HL-60 (cell line): ENCODE measurements at regions not wholly inside any gene's neighbourhood (a gene's known extent, or its start where the extent isn't known, plus 50 kb on each side); places are given as distances from the start of the nearest gene placed in this dataset.

Experiments used
- CTCF ChIP-seq: IDR thresholded peaks from one replicate; pipeline ENCODE4 v1.5.1; 2011; ENCODE audit warnings: low read length, control low read depth, inconsistent platforms; ENCODE audit not compliant: insufficient read depth
- GABPA ChIP-seq: IDR thresholded peaks from 2 replicates; pipeline ENCODE4 v1.6.1; 2012; ENCODE audit warnings: low read depth
- POLR2AphosphoS5 ChIP-seq: IDR thresholded peaks from 2 replicates; pipeline ENCODE4 v1.6.1; 2012; ENCODE audit warnings: low read depth
- REST ChIP-seq: IDR thresholded peaks from 2 replicates; pipeline ENCODE4 v1.6.1; 2012; ENCODE audit warnings: low read depth; ENCODE audit not compliant: insufficient replicate concordance
- SPI1 ChIP-seq: IDR thresholded peaks from 2 replicates; pipeline ENCODE4 v1.6.1; 2012; ENCODE audit warnings: low read depth, mild to moderate bottlenecking, borderline replicate concordance

GRCh38 chr12:90423965-90424364, 531.0 kb downstream of the CCER1 start:
- TF ChIP-seq CTCF (no peak), POLR2AphosphoS5 (no peak), REST (no peak), SPI1 (no peak), GABPA (no peak)
